OCI-LY7 (cell line): ENCODE measurements at regions not wholly inside any gene's neighbourhood (a gene's known extent, or its start where the extent isn't known, plus 50 kb on each side); places are given as distances from the start of the nearest gene placed in this dataset.

Experiments
- CTCF ChIP-seq: fragments of 200-600 bp; sonication (generic); conservative IDR thresholded peaks from 2 replicates; pipeline ENCODE4 v1.5.1; 2014; ENCODE audit warnings: mild to moderate bottlenecking, antibody characterized with exemption, low read length, moderate library complexity, mixed read lengths
- EZH2phosphoT487 ChIP-seq: fragments of 200-600 bp; sonication (generic); IDR thresholded peaks from 2 replicates; pipeline ENCODE4 v1.6.1; 2018; ENCODE audit warnings: low read depth, borderline replicate concordance, mild to moderate bottlenecking, mixed run types, antibody characterized with exemption, low read length, moderate library complexity, mixed read lengths

DNA sequence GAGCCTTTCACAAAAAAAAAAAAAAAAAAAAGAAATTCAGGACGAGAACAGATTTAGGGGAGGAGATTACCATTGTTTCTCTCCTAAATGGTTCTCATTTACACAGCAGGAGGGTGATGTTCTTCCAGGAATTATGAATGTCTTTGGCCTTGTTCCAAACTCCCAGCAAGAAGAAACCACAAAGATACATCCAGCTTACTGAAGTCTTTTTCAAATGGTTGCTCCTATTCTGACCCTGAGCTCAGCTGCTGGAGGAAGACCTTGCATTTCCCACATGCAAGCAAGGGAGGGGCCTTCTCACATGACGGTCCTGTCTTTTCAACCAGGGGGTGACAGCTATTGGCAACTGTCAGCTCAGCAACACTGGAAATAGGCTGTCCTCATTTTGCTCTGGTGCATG, 203.0 kb upstream of the VLDLR start:
- TF ChIP-seq CTCF (no peak), EZH2phosphoT487 (no peak)
